ENCODE measurements at regions not wholly inside any gene's neighbourhood (a gene's known extent, or its start where the extent isn't known, plus 50 kb on each side); places are given as distances from the start of the nearest gene placed in this dataset.

GRCh38 chr20:55174172-55174571, 698.8 kb downstream of the DOK5 start (continued):
- no peak for TF ChIP-seq NANOG (IDR thresholded peaks at IDR 0.05; ENCODE audit: borderline replicate concordance)
- no peak for TF ChIP-seq CTCF (conservative IDR thresholded peaks at IDR 0.05; ENCODE audit: low read depth in 2 of 2)
- no peak for TF ChIP-seq ETS1 (IDR thresholded peaks at IDR 0.05)

- Mint-ChIP-seq H3K36me3 (ENCODE audit: low read depth) (peaks cover 18% of the 10 kb centered on the region; the same call in 2 of the 3 replicates), H3K27me3 (ENCODE audit: insufficient read depth, low read depth, poor library complexity) (no peaks in the 10 kb centered on the region), H3K27ac (no peak overlapping the region), H3K4me1 (no peaks in the 10 kb centered on the region), H3K4me3 (no peak overlapping the region), H3K9me3 (peaks cover 84% of the 10 kb centered on the region)
- Histone ChIP-seq H3K4me1 (ENCODE audit: insufficient read depth) (no peaks in the 10 kb centered on the region), H3K36me3 (ENCODE audit: insufficient read depth) (0 out of 2 replicates have a peak, but pooled peaks cover 6% of the 10 kb centered on the region), H3K4me2 (no peak overlapping the region), H4K20me1 (replicated peaks; ENCODE audit: insufficient read depth) (no peaks in the 10 kb centered on the region), H3K27me3 (ENCODE audit: insufficient read depth) (no peaks in the 10 kb centered on the region), H3K9me2 (ENCODE audit: insufficient read depth) (no peaks in the 10 kb centered on the region), H2AFZ (no peak overlapping the region), H3K27ac (ENCODE audit: low read depth) (no peak overlapping the region), H3F3A (replicated peaks; ENCODE audit: low read depth) (no peaks in the 10 kb centered on the region), H3K4me3 (no peak overlapping the region), H3K79me2 (replicated peaks; ENCODE audit: insufficient read depth) (no peaks in the 10 kb centered on the region)
- ATAC-seq (no peak), DNase-seq (ENCODE audit: low spot score) (no peak)
- TF ChIP-seq JUNB (IDR thresholded peaks at IDR 0.05; ENCODE audit: unreplicated experiment) (no peak), ZNF331 (CRISPR knock-in tag; IDR thresholded peaks at IDR 0.05; ENCODE audit: low read depth) (no peak), ZNF114 (CRISPR knock-in tag; IDR thresholded peaks at IDR 0.05) (no peak), ETS1 (IDR thresholded peaks at IDR 0.05) (no peak), CREB1 (CRISPR knock-in tag; IDR thresholded peaks at IDR 0.05; ENCODE audit: low read depth) (no peak), EZH2phosphoT487 (IDR thresholded peaks at IDR 0.05; ENCODE audit: unreplicated experiment) (no peak), CTCF (conservative IDR thresholded peaks at IDR 0.05; ENCODE audit: low read depth in 2 of 2) (no peak), EZH2 (IDR thresholded peaks at IDR 0.05; ENCODE audit: low read depth, unreplicated experiment) (no peak), REST (IDR thresholded peaks at IDR 0.05; ENCODE audit: unreplicated experiment) (no peak)
Observed at GRCh38 chr20:55173601-55174000, 698.2 kb downstream of the DOK5 start.

Measured in GM23338 (cell line).